Gastrocnemius medialis (tissue), 4 donors: ENCODE measurements at regions not wholly inside any gene's neighbourhood (a gene's known extent, or its start where the extent isn't known, plus 50 kb on each side); places are given as distances from the start of the nearest gene placed in this dataset.

Experiments
- ATAC-seq, 2 donors: fragments of 150-250 bp; one replicate each; pipeline ENCODE4 v1.9.1; 2016
- DNase-seq, 2 donors: peaks; one replicate each; pipeline ENCODE4 v3.0.0-alpha.2; 2019
- H3K27ac ChIP-seq, 4 donors: fragments of 200-600 bp; sonication (generic); 1 replicate in 1 of 4; 2 replicates in 3 of 4; pipeline ENCODE4 v1.5.1; 2016 to 2018; ENCODE audit warnings: mild to moderate bottlenecking in 2 of 4, moderate library complexity in 1 of 4
- H3K27me3 ChIP-seq, 3 donors: fragments of 200-600 bp; sonication (generic) in 2 of 3; 1 replicate in 1 of 3; 2 replicates in 2 of 3; pipeline versions ENCODE4 v1.5.1 to v1.6.0; 2016 to 2019; ENCODE audit warnings: mild to moderate bottlenecking in 1 of 3, moderate library complexity in 1 of 3
- H3K36me3 ChIP-seq, 2 donors: fragments of 200-600 bp; sonication (generic) in 1 of 2; one replicate each; pipeline ENCODE4 v1.5.1; 2017 to 2018
- H3K4me1 ChIP-seq, 2 donors: fragments of 200-600 bp; sonication (generic) in 1 of 2; one replicate each; pipeline ENCODE4 v1.5.1; 2016 to 2017; ENCODE audit warnings: mild to moderate bottlenecking in 2 of 2
- H3K4me3 ChIP-seq, 4 donors: fragments of 200-600 bp; sonication (generic) in 3 of 4; 1 replicate in 1 of 4; 2 replicates in 3 of 4; pipeline ENCODE4 v1.5.1; 2016 to 2019; ENCODE audit warnings: mild to moderate bottlenecking in 2 of 4
- H3K9me3 ChIP-seq, 3 donors: fragments of 200-600 bp; sonication (generic) in 2 of 3; 1 replicate in 1 of 3; 2 replicates in 2 of 3; pipeline ENCODE4 v1.5.1; 2016 to 2019
- POLR2A ChIP-seq, 2 donors: fragments of 450-650 bp; IDR thresholded peaks; one replicate each; pipeline ENCODE4 v1.6.1; 2017; ENCODE audit warnings: antibody characterized with exemption in 2 of 2, mild to moderate bottlenecking in 2 of 2, moderate library complexity in 2 of 2
- in situ Hi-C, 4 donors: fragments of 200-750 bp; cut with MboI; loops; one replicate each; pipeline versions ENCODE4 v1.15.0 to v1.8.0; 2017; ENCODE audit warnings: low sequenced_read_pairs in 4 of 4
- intact Hi-C: fragments of 100-400 bp; cut with DNase I; formaldehyde crosslinking; loops from one replicate; pipeline ENCODE4 v1.15.1; 2023; ENCODE audit warnings: low total_unique reads
- TF ChIP-seq, protein P1 (sequence below), 5 experiments: fragments of 450-650 bp in 3 of 5; fragments of 200-600 bp in 2 of 5; sonication (generic) in 2 of 5; IDR thresholded peaks in 4 of 5; conservative IDR thresholded peaks in 1 of 5; 1 replicate in 4 of 5; 2 replicates in 1 of 5; pipeline ENCODE4 v1.5.1; 2016 to 2019; ENCODE audit warnings: antibody characterized with exemption in 5 of 5, mild to moderate bottlenecking in 3 of 5, moderate library complexity in 3 of 5

DNA sequence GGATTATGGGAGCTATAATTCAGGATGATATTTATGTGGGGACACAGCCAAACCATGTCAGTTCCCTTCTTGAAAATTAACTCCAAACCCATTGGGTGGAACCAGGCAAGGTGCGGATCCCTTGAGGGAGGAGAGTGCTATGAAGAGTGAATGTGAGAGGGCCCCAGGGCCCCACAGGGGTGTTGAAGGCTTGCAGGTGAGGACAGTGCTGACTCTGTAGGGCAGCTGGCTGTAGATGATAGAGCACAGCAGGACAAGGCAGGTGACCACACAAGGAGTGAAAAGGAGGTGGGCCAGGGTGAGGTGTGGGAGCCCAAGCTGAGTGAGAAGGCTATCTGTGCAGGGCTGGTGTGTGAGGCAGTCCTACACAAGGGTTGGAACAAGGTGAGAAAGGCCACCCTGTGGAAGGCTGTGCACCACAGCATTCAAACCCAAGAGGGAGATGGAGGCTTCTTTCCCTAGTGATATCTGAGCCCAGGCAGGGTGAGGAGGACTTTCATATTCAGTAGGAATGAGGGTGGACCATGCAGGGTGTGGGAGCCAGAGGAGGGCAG lies 746.0 kb upstream of the CELF2 start:
- intact Hi-C loops: no loop called here
- Histone ChIP-seq H3K27ac (no peak overlapping the region), H3K27me3 (no peaks in the 10 kb centered on the region), H3K36me3 (no peaks in the 10 kb centered on the region), H3K4me1 (no peaks in the 10 kb centered on the region), H3K9me3 (no peaks in the 10 kb centered on the region), H3K4me3 (no peak overlapping the region)
- no peak for DNase-seq
- TF ChIP-seq, protein P1, sequence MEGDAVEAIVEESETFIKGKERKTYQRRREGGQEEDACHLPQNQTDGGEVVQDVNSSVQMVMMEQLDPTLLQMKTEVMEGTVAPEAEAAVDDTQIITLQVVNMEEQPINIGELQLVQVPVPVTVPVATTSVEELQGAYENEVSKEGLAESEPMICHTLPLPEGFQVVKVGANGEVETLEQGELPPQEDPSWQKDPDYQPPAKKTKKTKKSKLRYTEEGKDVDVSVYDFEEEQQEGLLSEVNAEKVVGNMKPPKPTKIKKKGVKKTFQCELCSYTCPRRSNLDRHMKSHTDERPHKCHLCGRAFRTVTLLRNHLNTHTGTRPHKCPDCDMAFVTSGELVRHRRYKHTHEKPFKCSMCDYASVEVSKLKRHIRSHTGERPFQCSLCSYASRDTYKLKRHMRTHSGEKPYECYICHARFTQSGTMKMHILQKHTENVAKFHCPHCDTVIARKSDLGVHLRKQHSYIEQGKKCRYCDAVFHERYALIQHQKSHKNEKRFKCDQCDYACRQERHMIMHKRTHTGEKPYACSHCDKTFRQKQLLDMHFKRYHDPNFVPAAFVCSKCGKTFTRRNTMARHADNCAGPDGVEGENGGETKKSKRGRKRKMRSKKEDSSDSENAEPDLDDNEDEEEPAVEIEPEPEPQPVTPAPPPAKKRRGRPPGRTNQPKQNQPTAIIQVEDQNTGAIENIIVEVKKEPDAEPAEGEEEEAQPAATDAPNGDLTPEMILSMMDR (IDR thresholded peaks at IDR 0.05 in 4 of 5, conservative IDR thresholded peaks at IDR 0.05 in 1 of 5): no peak
- TF ChIP-seq POLR2A (IDR thresholded peaks at IDR 0.05): no peak
- in situ Hi-C loops: no loop called here
- ATAC-seq: no peak

DNA sequence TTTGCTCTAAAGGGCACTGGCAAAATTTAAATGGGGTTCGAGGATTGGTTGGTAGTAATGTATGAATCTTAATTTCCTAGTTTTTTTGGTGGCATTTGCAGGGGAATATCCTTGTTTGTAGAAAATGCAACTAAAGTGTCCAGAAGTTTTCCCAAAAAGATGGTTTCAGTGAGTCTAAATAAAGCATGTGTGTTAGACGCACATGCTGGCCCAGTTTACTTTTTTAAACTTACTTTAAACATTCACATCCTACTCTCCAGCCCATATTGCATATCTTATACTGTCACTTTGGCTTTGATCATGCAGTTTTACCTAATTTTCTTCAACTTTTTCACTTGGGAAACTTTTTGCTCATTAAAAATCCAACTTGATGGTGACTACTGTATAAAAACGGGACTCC lies 744.0 kb upstream of the CELF2 start:
- TF ChIP-seq, protein P1 (IDR thresholded peaks at IDR 0.05 in 4 of 5, conservative IDR thresholded peaks at IDR 0.05 in 1 of 5): no peak
- TF ChIP-seq POLR2A (IDR thresholded peaks at IDR 0.05): no peak
- Histone ChIP-seq H3K27me3 (no peaks in the 10 kb centered on the region), H3K27ac (no peak overlapping the region), H3K4me1 (no peaks in the 10 kb centered on the region), H3K9me3 (no peaks in the 10 kb centered on the region), H3K4me3 (no peak overlapping the region), H3K36me3 (no peaks in the 10 kb centered on the region)
- no peak for DNase-seq
- in situ Hi-C loops: no loop called here
- intact Hi-C loops: no loop called here
- ATAC-seq: no peak

DNA sequence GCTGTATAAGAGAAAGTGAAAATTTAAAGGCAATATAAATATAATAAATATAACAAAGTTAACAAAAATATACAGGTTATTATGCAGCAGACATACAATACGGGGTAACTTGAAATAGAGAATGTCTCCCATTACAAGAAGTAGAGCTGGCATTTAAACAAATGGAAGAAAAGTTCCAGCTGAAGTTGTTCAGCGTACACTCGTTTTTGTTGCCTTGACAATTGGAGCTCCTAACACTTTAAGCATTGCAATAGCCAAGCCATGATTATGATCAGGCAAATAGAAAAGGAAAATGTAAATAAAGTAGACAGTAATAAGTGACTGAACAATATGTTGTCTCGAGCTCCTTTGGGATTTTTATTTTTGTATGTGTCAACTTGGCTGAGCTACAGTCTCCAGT lies 737.8 kb upstream of the CELF2 start:
- no peak for DNase-seq
- H3K9me3 ChIP-seq: no peaks in the 10 kb centered on the region
- H3K36me3 ChIP-seq: no peaks in the 10 kb centered on the region
- no peak overlapping the region for H3K27ac ChIP-seq
- ATAC-seq: no peak
- TF ChIP-seq, protein P1 (IDR thresholded peaks at IDR 0.05 in 4 of 5, conservative IDR thresholded peaks at IDR 0.05 in 1 of 5): no peak
- no peak for TF ChIP-seq POLR2A (IDR thresholded peaks at IDR 0.05)
- H3K4me1 ChIP-seq: no peaks in the 10 kb centered on the region
- in situ Hi-C loops: no loop called here
- H3K4me3 ChIP-seq: no peak overlapping the region
- H3K27me3 ChIP-seq: no peaks in the 10 kb centered on the region
- intact Hi-C loops: no loop called here

DNA sequence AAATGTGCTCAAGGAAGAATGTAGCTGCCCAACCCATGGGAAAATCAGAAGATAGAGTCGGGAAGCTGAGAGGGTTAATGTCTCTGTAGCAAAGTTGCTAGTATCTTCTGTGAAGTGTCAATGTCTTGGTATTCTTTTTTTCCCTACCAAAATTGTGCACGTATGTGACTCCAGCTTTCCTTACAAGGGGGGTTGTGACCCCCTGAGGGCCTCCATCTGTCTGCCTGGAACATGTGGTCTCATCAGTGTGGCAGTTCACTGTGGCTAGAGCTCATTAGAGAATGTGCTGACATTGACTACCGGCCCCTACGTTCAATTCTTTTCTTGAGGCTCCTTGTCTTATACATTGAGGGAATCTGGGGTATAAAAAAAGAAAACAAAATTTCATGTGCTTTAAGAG lies 725.2 kb upstream of the CELF2 start:
- no peak overlapping the region for H3K4me3 ChIP-seq
- intact Hi-C loops (no loop called here), in situ Hi-C loops (no loop called here)
- no peak overlapping the region for H3K27ac ChIP-seq
- ATAC-seq (no peak), DNase-seq (no peak)
- no peaks in the 10 kb centered on the region for H3K36me3 ChIP-seq
- no peaks in the 10 kb centered on the region for H3K9me3 ChIP-seq
- TF ChIP-seq POLR2A (IDR thresholded peaks at IDR 0.05): no peak
- TF ChIP-seq, protein P1 (IDR thresholded peaks at IDR 0.05 in 4 of 5, conservative IDR thresholded peaks at IDR 0.05 in 1 of 5): no peak
- H3K4me1 ChIP-seq: no peaks in the 10 kb centered on the region
- H3K27me3 ChIP-seq: no peaks in the 10 kb centered on the region

DNA sequence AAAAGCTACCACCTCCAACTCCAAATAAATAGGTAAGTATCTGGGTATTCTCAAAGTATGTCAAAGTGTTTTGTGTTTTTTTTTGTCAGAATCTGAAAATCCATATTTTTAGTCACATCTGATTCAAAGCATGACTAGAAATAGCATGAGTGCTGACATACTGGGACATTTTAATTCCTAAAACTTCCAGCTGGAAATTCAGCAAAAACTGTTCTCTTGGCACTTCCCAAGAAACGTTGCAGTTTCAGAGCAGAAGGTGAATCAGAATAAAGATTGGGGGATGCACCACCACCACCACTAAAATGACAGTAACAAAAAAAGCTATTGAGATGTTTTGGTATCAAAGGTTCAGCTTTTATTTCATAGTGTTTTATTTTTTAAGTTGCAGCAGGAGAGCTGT lies 724.6 kb upstream of the CELF2 start:
- DNase-seq (no peak), ATAC-seq (no peak)
- H3K27me3 ChIP-seq: no peaks in the 10 kb centered on the region
- no peak for TF ChIP-seq POLR2A (IDR thresholded peaks at IDR 0.05)
- TF ChIP-seq, protein P1 (IDR thresholded peaks at IDR 0.05 in 4 of 5, conservative IDR thresholded peaks at IDR 0.05 in 1 of 5): no peak
- no peak overlapping the region for H3K27ac ChIP-seq
- in situ Hi-C loops (no loop called here), intact Hi-C loops (no loop called here)
- no peaks in the 10 kb centered on the region for H3K36me3 ChIP-seq
- no peaks in the 10 kb centered on the region for H3K9me3 ChIP-seq
- H3K4me1 ChIP-seq: no peaks in the 10 kb centered on the region
- no peak overlapping the region for H3K4me3 ChIP-seq
